ENCODE measurements at regions not wholly inside any gene's neighbourhood (a gene's known extent, or its start where the extent isn't known, plus 50 kb on each side); places are given as distances from the start of the nearest gene placed in this dataset.

GRCh38 chr10:7094781-7095180 lies 316.1 kb downstream of the SFMBT2 start:
- TF ChIP-seq CTCF (IDR thresholded peaks at IDR 0.05; ENCODE audit: extremely low read depth in 1 of 2, insufficient read depth in 1 of 2, low read depth in 1 of 2, low read length in 2 of 2) = no peak
- TF ChIP-seq POLR2A (IDR thresholded peaks at IDR 0.05; ENCODE audit: low read depth, low read length) = no peak
- no peak for TF ChIP-seq EZH2 (IDR thresholded peaks at IDR 0.05; ENCODE audit: borderline replicate concordance, low read depth, low read length, severe bottlenecking)
